ENCODE measurements at regions not wholly inside any gene's neighbourhood (a gene's known extent, or its start where the extent isn't known, plus 50 kb on each side); places are given as distances from the start of the nearest gene placed in this dataset.
"Not testable (repeated sequence)": the region's sequence is repeated elsewhere in the genome, so short reads cannot be mapped to it uniquely, and the experiment has no call there.

- H3K4me1 ChIP-seq (replicated peaks in 1 of 2), result peaks cover 0 to 15% of the 10 kb centered on the region in 2 donors
- no peak overlapping the region for H3K4me3 ChIP-seq
- peak; percentile 68 to 89 (median 85) for DNase-seq
- TF ChIP-seq POLR2A (IDR thresholded peaks at IDR 0.05), result no peak
- no peak for TF ChIP-seq CTCF (IDR thresholded peaks at IDR 0.05)
- H3K27me3 ChIP-seq, result peaks cover 3% of the 10 kb centered on the region
- H3K9me3 ChIP-seq (replicated peaks in 1 of 3), result no peaks in the 10 kb centered on the region
- H3K27ac ChIP-seq, result no peak overlapping the region
- intact Hi-C loops (cut with DNase I), result no loop called here
- H3K36me3 ChIP-seq (replicated peaks in 1 of 2), result no peaks in the 10 kb centered on the region
Measured at GRCh38 chr14:66330916-66331315, 155.3 kb upstream of the CCDC196 start.

GRCh38 chr14:66333293-66333692 is 152.9 kb upstream of the CCDC196 start:
- H3K27me3 ChIP-seq; H3K9me3 ChIP-seq (replicated peaks in 1 of 3); intact Hi-C loops (cut with DNase I); H3K36me3 ChIP-seq (replicated peaks in 1 of 2); DNase-seq; H3K27ac ChIP-seq; H3K4me3 ChIP-seq: not testable (repeated sequence)
- 68 to 89% (median 81%) methylated on average over 3 of the region's 3 CpGs for WGBS, 4 donors
- peaks cover 0 to 15% of the 10 kb centered on the region in 2 donors for H3K4me1 ChIP-seq (replicated peaks in 1 of 2)

- intact Hi-C loops (cut with DNase I), result no loop called here
- H3K4me1 ChIP-seq (replicated peaks in 1 of 2), result no peaks in the 10 kb centered on the region
- H3K27me3 ChIP-seq, result no peaks in the 10 kb centered on the region
- H3K36me3 ChIP-seq (replicated peaks in 1 of 2), result no peaks in the 10 kb centered on the region
- H3K27ac ChIP-seq, result no peak overlapping the region
- peaks cover 0 to 4% (median 0%) of the 10 kb centered on the region in 3 donors for H3K9me3 ChIP-seq (replicated peaks in 1 of 3)
- H3K4me3 ChIP-seq, result no peak overlapping the region
- TF ChIP-seq POLR2A (IDR thresholded peaks at IDR 0.05) (no peak), CTCF (IDR thresholded peaks at IDR 0.05) (no peak)
- DNase-seq, result no peak
Measured at GRCh38 chr14:66341239-66341638, 144.9 kb upstream of the CCDC196 start.

GRCh38 chr14:66345986-66346385 is 140.2 kb upstream of the CCDC196 start:
- H3K4me3 ChIP-seq, result no peak overlapping the region
- H3K4me1 ChIP-seq (replicated peaks in 1 of 2), result no peaks in the 10 kb centered on the region
- 75 to 90% (median 87%) methylated on average over 2 of the region's 2 CpGs for WGBS, 4 donors

More at GRCh38 chr14:66345986-66346385, 140.2 kb upstream of the CCDC196 start:
- no peaks in the 10 kb centered on the region for H3K36me3 ChIP-seq (replicated peaks in 1 of 2)
- no peak for DNase-seq
- TF ChIP-seq CTCF (IDR thresholded peaks at IDR 0.05) (no peak), POLR2A (IDR thresholded peaks at IDR 0.05) (no peak)
- peaks cover 0 to 9% (median 4%) of the 10 kb centered on the region in 3 donors for H3K9me3 ChIP-seq (replicated peaks in 1 of 3)
- intact Hi-C loops (cut with DNase I), result no loop called here
- no peak overlapping the region for H3K27ac ChIP-seq
- no peaks in the 10 kb centered on the region for H3K27me3 ChIP-seq
